Gastroesophageal sphincter (tissue), 4 donors: ENCODE measurements at regions not wholly inside any gene's neighbourhood (a gene's known extent, or its start where the extent isn't known, plus 50 kb on each side); places are given as distances from the start of the nearest gene placed in this dataset.

ENCODE experiments used
- ATAC-seq: fragments of 150-250 bp; one replicate; pipeline ENCODE4 v1.9.1; 2016; ENCODE audit warnings: mild to moderate bottlenecking, moderate library complexity
- H3K27ac ChIP-seq, 4 donors: fragments of 200-600 bp; sonication (generic) in 3 of 4; 1 replicate in 3 of 4; 2 replicates in 1 of 4; pipeline ENCODE4 v1.5.1; 2016 to 2019
- H3K27me3 ChIP-seq: fragments of 200-600 bp; sonication (generic); one replicate; pipeline ENCODE4 v1.5.1; 2019
- H3K36me3 ChIP-seq, 2 donors: fragments of 200-600 bp; sonication (generic); one replicate each; pipeline ENCODE4 v1.5.1; 2019; ENCODE audit warnings: control low read depth in 1 of 2
- H3K4me1 ChIP-seq, 3 donors: fragments of 200-600 bp; sonication (generic); 1 replicate in 2 of 3; 2 replicates in 1 of 3; pipeline ENCODE4 v1.5.1; 2016 to 2019; ENCODE audit warnings: control low read depth in 2 of 3
- H3K4me3 ChIP-seq, 2 donors: fragments of 200-600 bp; sonication (generic); one replicate each; pipeline ENCODE4 v1.5.1; 2019; ENCODE audit warnings: mild to moderate bottlenecking in 1 of 2, moderate library complexity in 1 of 2
- H3K9me3 ChIP-seq, 3 donors: fragments of 200-600 bp; sonication (generic); one replicate each; pipeline ENCODE4 v1.5.1; 2017 to 2019; ENCODE audit warnings: control low read depth in 2 of 3
- CTCF ChIP-seq, 4 experiments: fragments of 200-600 bp in 2 of 4; fragments of 450-650 bp in 2 of 4; sonication (generic) in 1 of 4; IDR thresholded peaks; one replicate each; pipeline ENCODE4 v1.5.1; 2017 to 2019; ENCODE audit warnings: antibody characterized with exemption in 4 of 4, mild to moderate bottlenecking in 2 of 4, moderate library complexity in 2 of 4
- EP300 ChIP-seq: sonication (generic); formaldehyde crosslinking; IDR thresholded peaks from one replicate; pipeline ENCODE4 v1.6.1; 2017; ENCODE audit warnings: antibody characterized with exemption, mild to moderate bottlenecking
- POLR2A ChIP-seq, 2 donors: fragments of 450-650 bp; IDR thresholded peaks; one replicate each; pipeline ENCODE4 v1.6.1; 2017; ENCODE audit warnings: antibody characterized with exemption in 2 of 2, mild to moderate bottlenecking in 2 of 2, moderate library complexity in 1 of 2
- POLR2AphosphoS5 ChIP-seq: sonication (generic); formaldehyde crosslinking; IDR thresholded peaks from one replicate; pipeline ENCODE4 v1.6.1; 2017; ENCODE audit warnings: antibody characterized with exemption
- WGBS, 2 donors: methylation state at CpG; one replicate each; pipeline ENCODE4 v1.1.5; 2018; ENCODE audit warnings: low coverage in 1 of 2; 5-methylcytosine and 5-hydroxymethylcytosine counted together

DNA sequence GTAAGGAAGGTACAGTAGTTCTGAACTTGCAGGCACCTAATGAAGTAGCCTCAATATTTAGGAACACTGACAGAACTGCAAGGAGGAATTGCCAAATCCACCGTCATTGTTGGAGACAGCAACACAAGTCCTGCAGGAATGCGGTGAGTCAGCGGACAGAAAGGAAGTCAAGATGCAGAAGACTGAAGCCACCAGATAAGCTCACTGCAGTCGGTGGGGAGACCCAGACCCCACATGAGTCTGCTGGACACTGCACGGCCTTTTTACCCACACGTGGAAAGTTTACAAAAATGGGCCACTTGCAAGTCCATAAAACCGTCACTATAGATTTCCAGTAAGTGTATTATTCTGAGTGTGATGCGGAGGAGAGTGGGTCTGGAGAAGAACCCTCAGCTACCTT, 1471.6 kb downstream of the TBC1D22A start:
- H3K36me3 ChIP-seq = no peaks in the 10 kb centered on the region
- H3K9me3 ChIP-seq = peaks cover 0 to 38% (median 0%) of the 10 kb centered on the region in 3 donors
- H3K4me1 ChIP-seq = no peaks in the 10 kb centered on the region
- TF ChIP-seq POLR2AphosphoS5 = no peak
- TF ChIP-seq POLR2A (IDR thresholded peaks at IDR 0.05) = no peak
- no peak for TF ChIP-seq EP300
- no peak for TF ChIP-seq CTCF (IDR thresholded peaks at IDR 0.05)
- no peak overlapping the region for H3K4me3 ChIP-seq
- WGBS, 2 donors = 73 to 92% methylated on average over 8 of the region's 8 CpGs
- ATAC-seq = no peak
- H3K27me3 ChIP-seq = peaks cover 19% of the 10 kb centered on the region
- no peak overlapping the region for H3K27ac ChIP-seq

DNA sequence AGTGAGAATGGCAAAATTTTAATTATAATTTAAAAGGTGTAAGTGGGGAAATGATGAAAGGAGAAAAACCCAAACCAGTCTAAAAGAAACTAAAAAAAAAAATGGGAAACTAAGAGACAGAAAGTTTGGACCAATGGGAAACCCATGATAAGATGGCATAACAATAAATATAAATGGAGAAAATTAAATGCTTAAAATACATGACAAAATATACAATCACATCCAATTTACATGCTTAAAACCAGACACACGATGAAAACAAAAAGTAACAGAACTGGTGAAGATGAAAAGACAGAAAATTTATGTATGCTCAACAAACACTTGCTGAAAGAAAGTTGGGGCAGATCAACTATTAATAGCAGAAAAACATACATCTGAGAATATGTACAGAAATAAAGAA, 1471.1 kb downstream of the TBC1D22A start:
- Histone ChIP-seq H3K27me3 (peaks cover 19% of the 10 kb centered on the region), H3K4me3 (no peak overlapping the region), H3K36me3 (no peaks in the 10 kb centered on the region), H3K4me1 (no peaks in the 10 kb centered on the region), H3K27ac (no peak overlapping the region), H3K9me3 (peaks cover 0 to 38% (median 0%) of the 10 kb centered on the region in 3 donors)
- no peak for TF ChIP-seq CTCF (IDR thresholded peaks at IDR 0.05)
- TF ChIP-seq POLR2A (IDR thresholded peaks at IDR 0.05) = no peak
- TF ChIP-seq EP300 = no peak
- TF ChIP-seq POLR2AphosphoS5 = no peak
- WGBS, 2 donors = 87 to 100% methylated on average over 1 of the region's 1 CpG
- no peak for ATAC-seq

DNA sequence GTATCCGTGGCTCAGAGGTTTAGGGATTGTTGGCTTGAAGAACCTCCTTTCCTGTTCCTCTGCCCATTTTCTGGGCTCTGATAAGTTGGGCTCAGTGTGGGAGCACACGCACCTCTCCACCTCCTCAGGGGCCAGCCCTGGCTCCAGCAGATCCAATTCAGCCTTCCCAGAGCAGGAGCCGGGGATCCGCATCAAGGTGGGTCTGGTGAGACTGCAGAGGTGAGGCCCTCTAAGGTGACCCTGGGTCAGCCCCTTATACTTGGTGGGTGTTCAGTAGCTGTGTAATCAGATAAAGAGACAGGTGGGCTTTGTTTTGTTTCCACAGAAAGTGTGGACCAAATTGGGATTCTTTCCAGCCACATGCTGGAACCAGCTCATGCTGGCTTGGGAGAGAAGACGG, 1466.0 kb downstream of the TBC1D22A start:
- H3K4me3 ChIP-seq = no peak overlapping the region
- H3K27ac ChIP-seq = no peak overlapping the region
- H3K36me3 ChIP-seq = no peaks in the 10 kb centered on the region
- ATAC-seq = no peak
- peaks cover 31% of the 10 kb centered on the region for H3K27me3 ChIP-seq
- WGBS, 2 donors = 100% methylated on average over 2 of the region's 5 CpGs; no CpG with 5 or more reads in 1 of the 2 donors
- H3K4me1 ChIP-seq = no peaks in the 10 kb centered on the region
- H3K9me3 ChIP-seq = peaks cover 0 to 29% (median 0%) of the 10 kb centered on the region in 3 donors
- TF ChIP-seq POLR2A (IDR thresholded peaks at IDR 0.05) = no peak
- TF ChIP-seq POLR2AphosphoS5 = no peak
- no peak for TF ChIP-seq CTCF (IDR thresholded peaks at IDR 0.05)
- TF ChIP-seq EP300 = no peak

DNA sequence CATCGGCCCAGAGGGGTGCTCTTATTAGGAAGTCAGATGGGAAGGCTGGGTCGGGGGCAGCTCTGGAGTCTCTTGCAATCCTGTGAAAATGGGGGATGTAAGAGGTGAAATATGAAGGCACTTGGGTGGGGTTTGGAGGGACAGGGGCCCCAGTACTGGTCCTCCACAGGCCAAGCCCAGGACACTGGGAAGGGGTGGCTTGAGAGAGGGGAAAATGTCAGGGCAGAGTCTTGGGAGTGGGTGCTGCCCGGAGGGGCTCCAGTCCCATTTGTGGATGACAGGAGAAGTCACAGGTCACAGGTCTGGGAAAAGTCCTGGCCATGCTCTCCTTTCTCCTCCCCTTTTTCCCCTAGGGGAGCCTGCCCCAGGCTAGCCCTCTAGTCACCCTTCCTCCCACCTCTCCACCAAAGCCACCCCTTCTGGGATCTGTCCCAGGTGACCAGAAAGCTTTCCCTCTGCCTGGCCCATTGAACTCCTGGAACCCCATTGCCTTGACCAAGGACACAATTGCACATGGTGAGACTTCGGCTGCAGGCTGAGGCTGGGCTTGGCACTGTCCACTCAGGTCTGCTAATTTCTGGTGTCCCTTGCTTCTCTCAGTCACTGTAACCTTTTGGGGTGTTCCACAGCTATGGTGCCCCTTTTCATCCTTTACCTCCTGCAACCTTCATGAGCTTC, 1465.0 kb downstream of the TBC1D22A start:
- H3K9me3 ChIP-seq = peaks cover 0 to 23% (median 0%) of the 10 kb centered on the region in 3 donors
- H3K36me3 ChIP-seq = no peaks in the 10 kb centered on the region
- ATAC-seq = no peak
- no peaks in the 10 kb centered on the region for H3K4me1 ChIP-seq
- TF ChIP-seq EP300 = no peak
- no peak for TF ChIP-seq POLR2A (IDR thresholded peaks at IDR 0.05)
- WGBS, 2 donors = 76 to 83% methylated on average over 1 to 2 of the region's 4 CpGs
- H3K27me3 ChIP-seq = peaks cover 36% of the 10 kb centered on the region
- H3K4me3 ChIP-seq = no peak overlapping the region
- no peak overlapping the region for H3K27ac ChIP-seq

GRCh38 chr22:48226026-48227013, 1463.9 kb downstream of the TBC1D22A start:
- no peaks in the 10 kb centered on the region for H3K36me3 ChIP-seq
- H3K27ac ChIP-seq = no peak overlapping the region
- H3K4me3 ChIP-seq = no peak overlapping the region
- H3K9me3 ChIP-seq = peaks cover 0 to 15% (median 0%) of the 10 kb centered on the region in 3 donors
- peaks cover 36% of the 10 kb centered on the region for H3K27me3 ChIP-seq
- 82 to 92% methylated on average over 5 of the region's 23 CpGs for WGBS, 2 donors
- H3K4me1 ChIP-seq = no peaks in the 10 kb centered on the region
- TF ChIP-seq EP300 = no peak
- no peak for TF ChIP-seq POLR2A (IDR thresholded peaks at IDR 0.05)
- TF ChIP-seq POLR2AphosphoS5 = no peak
- no peak for TF ChIP-seq CTCF (IDR thresholded peaks at IDR 0.05)
- no peak for ATAC-seq
